SH-SY5Y (cell line): ENCODE measurements at regions not wholly inside any gene's neighbourhood (a gene's known extent, or its start where the extent isn't known, plus 50 kb on each side); places are given as distances from the start of the nearest gene placed in this dataset.

ENCODE experiments used
- GATA2 ChIP-seq: IDR thresholded peaks from 2 replicates; pipeline ENCODE4 v1.6.1; 2011; ENCODE audit warnings: mild to moderate bottlenecking, low read depth, low read length
- GATA3 ChIP-seq: IDR thresholded peaks from 2 replicates; pipeline ENCODE4 v1.6.1; 2011; ENCODE audit warnings: low read depth, mild to moderate bottlenecking, low read length, moderate library complexity

GRCh38 chr14:103279142-103280025 is 54.7 kb upstream of the EIF5 start:
- TF ChIP-seq GATA2: no peak
- TF ChIP-seq GATA3: no peak
